HG03095 (cell line): ENCODE measurements at regions not wholly inside any gene's neighbourhood (a gene's known extent, or its start where the extent isn't known, plus 50 kb on each side); places are given as distances from the start of the nearest gene placed in this dataset.
"Not testable (repeated sequence)": the region's sequence is repeated elsewhere in the genome, so short reads cannot be mapped to it uniquely, and the experiment has no call there.

Experiments used
- ATAC-seq: cut with Tn5 transposase; IDR thresholded peaks from one replicate; pipeline ENCODE4 v1.9.1; 2021; ENCODE audit warnings: moderate library complexity; ENCODE audit not compliant: unreplicated experiment

DNA sequence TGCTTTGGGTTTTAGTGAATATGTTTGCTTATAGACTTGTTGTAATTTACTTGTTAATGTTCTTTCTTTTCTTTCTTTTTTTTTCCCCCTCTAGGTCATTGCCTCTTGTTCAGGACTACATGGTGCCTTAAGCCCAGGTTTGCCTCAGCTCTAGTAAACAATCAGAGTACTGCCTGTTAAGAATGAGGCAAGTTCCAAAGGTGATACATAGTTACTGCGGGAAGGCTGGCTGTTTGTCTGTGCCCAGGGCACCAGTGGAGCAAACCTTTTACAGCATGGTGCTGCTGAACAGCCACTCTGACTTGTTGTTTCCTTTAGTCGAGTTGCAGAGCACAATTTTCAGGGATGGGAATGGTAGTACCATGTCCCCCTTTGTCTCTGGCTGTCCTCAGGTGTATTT lies 517.2 kb downstream of the NYAP2 start:
- ATAC-seq: no peak

DNA sequence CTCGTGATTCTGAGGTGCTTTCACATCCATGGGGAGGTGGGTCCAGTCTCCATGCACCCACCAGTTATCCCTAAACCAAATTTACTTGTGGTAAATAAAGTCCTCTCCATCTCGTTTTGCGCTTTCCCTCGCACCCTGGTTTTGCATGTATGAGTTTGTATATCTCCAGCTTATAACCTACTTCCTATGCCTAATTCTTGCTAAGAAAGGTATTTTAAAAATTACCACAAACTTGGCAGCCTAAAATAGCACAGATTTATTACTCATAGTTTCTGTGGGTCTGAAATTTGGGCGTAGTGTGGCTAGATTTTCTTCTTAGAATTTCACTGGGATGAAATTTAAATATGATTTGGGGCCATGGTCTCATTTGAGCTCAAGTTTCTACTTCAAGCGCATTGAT lies 511.5 kb downstream of the NYAP2 start:
- ATAC-seq: no peak

- ATAC-seq: no peak
These were observed 495.6 kb downstream of the NYAP2 start for GRCh38 chr2:225895126-225895525.

DNA sequence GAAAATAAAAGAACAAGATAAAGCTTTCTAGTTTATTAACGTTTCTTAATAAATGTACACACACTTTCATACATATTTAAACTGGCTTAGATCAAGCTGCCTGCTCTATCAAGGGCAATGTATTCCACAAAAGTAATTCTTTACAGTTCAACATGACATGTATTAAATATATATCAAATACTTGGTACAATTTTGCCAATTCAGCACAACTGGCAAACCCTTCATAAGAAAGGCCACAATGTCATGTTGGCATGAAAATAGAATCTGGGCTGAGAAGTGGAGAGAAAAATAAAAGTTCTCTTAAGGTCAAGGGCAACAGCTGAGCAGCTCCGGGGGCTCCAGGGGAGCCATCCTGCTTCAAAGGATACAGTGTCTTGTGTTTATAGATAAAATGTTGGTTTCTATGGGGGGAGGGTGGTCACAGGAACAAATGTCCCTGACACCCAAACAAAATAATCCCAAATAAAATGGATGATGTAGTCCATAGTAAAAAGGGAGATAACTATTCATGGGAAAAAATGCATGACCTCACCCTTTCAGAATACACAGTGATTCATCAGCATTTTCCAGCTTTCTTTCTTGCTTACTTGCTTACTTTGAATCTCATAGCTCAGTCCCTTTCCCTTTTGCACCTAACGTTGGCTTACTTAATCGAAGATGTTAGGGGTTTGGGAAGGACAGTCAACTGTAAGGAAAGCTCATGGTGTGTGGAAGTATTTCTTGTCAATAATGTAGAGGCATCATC lies 494.9 kb downstream of the NYAP2 start:
- ATAC-seq: no peak

- ATAC-seq: no peak
These were observed 493.6 kb downstream of the NYAP2 start for GRCh38 chr2:225893151-225893550.

- no peak for ATAC-seq
These were observed 492.3 kb downstream of the NYAP2 start for GRCh38 chr2:225891771-225892170.

GRCh38 chr2:225891013-225891412 lies 491.5 kb downstream of the NYAP2 start:
- no peak for ATAC-seq

DNA sequence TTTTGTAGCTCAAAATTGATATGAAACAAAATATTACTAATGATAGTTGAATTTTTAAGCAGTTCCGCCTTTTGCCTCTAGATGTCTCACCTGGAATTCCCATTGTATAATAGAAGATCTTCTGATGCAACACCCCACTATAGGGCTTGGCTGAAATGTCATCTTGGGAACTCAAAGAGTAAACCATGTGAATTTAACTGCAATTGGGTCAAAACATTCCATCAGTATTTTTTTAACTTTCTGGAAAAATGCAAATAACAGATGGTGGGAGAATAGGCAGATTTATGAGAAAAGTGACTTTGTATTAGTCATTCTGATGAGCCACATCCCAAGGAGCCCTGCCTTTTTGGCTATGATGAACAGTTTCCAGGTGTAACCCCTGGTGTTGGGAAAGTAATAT lies 489.9 kb downstream of the NYAP2 start:
- peak; percentile 57 for ATAC-seq

GRCh38 chr2:225867071-225867470 lies 467.6 kb downstream of the NYAP2 start:
- ATAC-seq: no peak

- no peak for ATAC-seq
These were observed 466.0 kb downstream of the NYAP2 start for GRCh38 chr2:225865468-225865867.

DNA sequence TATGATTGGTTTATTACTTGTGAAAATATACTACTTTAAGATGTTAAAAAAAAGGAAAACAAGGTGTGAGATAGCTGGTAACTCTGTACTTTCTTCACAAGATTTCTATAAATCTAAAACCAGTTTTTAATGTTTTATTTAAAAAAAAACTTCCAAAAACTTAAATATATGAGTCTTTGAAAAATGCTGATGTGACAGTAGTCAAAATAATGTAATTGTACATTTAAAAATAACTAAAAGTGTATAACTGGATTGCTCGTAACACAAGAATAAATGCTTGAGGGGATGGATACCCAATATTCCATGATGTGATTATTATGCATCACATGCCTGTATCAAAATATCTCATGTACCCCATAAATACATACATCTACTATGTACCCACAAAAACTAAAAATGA lies 464.9 kb downstream of the NYAP2 start:
- ATAC-seq: no peak

DNA sequence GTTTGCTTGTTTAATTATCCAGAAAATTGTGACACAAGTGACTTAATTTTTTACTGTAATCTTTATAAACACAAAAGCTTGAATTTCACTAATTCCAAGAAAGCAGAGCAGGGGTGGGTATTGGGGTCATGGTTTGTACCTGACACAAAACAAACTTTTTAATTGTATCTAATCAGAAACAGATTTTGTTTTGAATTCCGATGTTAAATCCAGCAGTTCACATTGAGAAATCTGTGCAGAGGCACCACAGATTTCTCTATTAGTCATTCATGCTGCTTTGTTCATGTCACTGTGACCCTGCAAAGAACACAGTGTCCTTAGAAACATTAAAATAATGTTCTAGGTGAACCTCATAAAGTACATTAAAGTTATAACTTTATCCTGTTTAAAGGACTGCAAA lies 443.4 kb downstream of the NYAP2 start:
- no peak for ATAC-seq

DNA sequence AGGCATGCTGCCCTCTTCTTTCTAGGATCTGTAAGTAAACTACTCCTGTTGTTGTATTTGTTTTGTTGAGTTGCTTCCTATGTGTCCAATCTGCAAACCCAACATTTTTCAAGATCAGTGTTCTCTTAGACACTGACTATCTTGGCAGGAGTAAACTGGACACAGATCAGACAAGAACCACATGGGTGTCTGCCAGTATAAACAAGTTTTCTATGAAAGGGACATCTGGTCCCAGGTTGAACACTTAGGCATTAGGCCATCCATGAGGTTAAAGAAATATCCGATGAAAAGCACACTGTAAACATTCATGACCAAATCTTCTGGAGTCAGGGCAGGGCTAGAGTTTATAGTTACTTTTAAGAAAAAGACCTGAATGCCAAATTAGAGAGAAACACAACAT lies 441.8 kb downstream of the NYAP2 start:
- ATAC-seq: no peak

DNA sequence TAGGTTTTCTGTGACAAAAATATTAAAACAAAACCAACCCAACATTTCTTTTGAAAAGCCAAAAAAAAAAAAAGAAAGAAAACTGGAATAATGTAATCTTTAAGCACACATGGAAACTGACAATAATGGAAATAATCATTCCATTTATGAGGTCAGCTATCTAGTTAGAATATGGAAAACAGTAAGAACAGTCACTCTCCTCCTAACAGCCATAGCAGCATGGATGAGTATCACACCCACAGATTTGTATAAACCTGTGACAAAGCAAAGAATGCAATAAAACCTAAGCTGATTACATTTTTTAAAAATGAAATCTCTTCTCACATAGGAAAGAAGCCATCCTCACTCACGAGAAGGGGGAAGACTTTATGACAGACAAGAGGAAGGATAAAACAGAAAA lies 437.8 kb downstream of the NYAP2 start:
- no peak for ATAC-seq

- ATAC-seq: no peak
These were observed 425.4 kb downstream of the NYAP2 start for GRCh38 chr2:225824748-225825449.

DNA sequence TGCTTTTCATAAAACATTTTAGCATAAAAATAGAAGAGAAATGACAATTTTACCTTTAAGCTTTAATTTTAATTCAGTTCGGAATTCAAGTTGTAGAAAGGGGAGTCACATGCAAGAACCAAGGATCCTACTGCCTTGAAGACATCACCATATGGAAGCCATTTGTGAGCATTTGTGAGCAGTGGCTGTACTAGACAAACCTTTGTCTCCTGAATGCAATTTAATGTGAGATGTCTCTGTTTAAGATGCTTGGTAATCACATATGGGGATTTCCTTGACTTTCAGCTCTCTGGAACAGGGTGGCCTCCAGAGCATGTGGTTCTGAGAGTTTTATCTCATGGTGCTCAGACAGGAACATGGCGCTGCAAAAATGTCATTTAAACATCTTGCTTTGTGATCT lies 421.8 kb downstream of the NYAP2 start:
- ATAC-seq: no peak

- no peak for ATAC-seq
These were observed 421.3 kb downstream of the NYAP2 start for GRCh38 chr2:225820826-225821225.

DNA sequence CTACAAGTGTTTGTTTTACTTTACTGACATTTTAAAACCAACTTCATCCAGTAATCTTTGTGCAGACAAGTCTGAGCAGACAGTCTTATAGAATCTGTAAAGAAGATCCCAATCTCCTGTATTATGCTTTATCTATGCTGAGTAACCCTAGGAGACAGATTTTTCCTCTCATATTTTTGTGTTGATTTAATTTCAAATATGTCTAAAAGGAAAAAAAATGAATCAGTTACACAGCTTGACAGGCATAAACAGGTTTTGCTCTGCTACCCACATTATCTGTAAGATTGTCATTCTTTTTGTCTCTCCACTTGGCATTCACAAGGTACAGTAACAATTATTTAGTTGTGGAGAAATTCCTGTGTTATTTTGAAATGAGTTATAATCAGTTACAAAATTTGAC lies 415.0 kb downstream of the NYAP2 start:
- ATAC-seq: no peak

- no peak for ATAC-seq
These were observed 406.6 kb downstream of the NYAP2 start for GRCh38 chr2:225806105-225806504.

DNA sequence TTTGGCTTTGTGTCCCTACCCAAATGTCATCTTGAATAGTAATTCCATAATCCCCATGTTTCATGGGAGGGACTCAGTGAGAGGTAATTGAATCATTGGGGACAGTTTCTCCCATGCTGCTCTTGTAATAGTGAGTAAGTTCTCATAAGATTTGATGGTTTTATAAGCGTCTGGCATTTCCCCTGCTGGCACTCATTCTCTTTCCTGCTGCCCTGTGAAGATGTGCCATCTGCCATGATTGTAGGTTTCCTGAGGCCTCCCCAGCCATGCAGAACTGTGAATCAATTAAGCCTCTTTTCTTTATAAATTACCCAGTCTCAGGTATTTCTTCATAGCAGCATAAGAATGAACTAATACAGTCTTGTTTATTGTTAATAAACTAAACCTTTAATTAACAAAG lies 402.6 kb downstream of the NYAP2 start:
- ATAC-seq: not testable (repeated sequence)

DNA sequence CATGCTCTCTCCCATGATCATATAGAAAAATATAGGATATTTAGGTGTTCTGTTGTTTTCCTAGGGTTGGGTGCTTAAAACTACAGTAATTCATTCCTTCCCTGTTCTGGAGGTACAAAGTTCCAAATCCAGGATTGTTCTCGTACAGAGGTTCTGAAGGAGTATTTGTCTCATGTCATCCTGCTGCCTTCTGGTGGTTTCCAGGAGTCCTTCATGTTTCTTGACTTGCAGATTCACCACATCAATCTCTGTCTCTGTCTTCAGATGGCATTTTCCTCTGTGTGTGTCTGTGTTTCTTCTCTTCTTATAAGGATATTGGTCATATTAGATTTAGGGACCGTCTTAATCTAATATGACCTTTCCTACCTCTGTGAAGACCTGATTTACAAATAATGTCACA lies 397.9 kb downstream of the NYAP2 start:
- no peak for ATAC-seq

DNA sequence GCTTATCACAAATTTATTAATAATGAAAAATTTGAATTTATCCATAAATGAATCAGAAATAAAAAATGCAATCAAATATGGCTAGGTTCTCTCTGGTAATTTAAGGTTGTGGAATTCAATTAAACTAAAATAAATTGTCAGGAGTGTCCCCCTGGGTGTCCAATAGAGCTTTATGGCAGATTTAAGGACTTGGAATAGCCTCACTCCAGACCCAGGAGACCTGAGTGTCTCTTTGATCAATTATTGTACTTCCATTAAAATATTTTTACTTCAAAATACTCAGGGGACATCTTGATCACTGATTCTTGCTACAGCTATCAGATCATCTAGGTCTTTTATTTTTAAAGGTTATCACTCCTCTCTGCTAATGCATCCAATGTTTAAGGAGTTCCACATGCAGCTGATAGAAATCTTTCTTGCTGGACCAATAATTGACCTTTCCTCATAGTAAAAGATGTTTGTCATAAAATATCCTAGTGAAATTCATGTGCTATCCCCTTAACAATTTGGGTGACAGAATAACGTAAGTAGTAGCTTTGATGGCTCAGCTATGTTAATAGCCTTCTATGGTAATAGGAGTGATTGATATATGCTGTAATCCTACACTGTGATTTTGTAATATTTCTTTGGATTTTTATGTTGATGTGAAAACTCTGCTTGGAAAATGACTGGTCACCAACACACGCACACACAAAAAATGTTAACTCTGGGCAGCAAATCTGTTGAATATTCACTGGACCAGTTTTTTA lies 395.3 kb downstream of the NYAP2 start:
- ATAC-seq: no peak
